GM19023 (cell line): ENCODE measurements at regions not wholly inside any gene's neighbourhood (a gene's known extent, or its start where the extent isn't known, plus 50 kb on each side); places are given as distances from the start of the nearest gene placed in this dataset.
"Not testable (repeated sequence)": the region's sequence is repeated elsewhere in the genome, so short reads cannot be mapped to it uniquely, and the experiment has no call there.

Experiments
- ATAC-seq: cut with Tn5 transposase; IDR thresholded peaks from one replicate; pipeline ENCODE4 v1.9.1; 2021; ENCODE audit warnings: mild to moderate bottlenecking, moderate library complexity; ENCODE audit not compliant: unreplicated experiment

GRCh38 chr12:105522166-105522825 is 191.8 kb downstream of the C12orf75 start:
- ATAC-seq = no peak

- ATAC-seq = no peak
Observed at GRCh38 chr12:105523164-105524057, 192.9 kb downstream of the C12orf75 start.

GRCh38 chr12:105524961-105525360 is 194.5 kb downstream of the C12orf75 start:
- no peak for ATAC-seq

- no peak for ATAC-seq
Observed at GRCh38 chr12:105534068-105534467, 203.6 kb downstream of the C12orf75 start.

- not testable (repeated sequence) for ATAC-seq
Observed at GRCh38 chr12:105535033-105535432, 204.5 kb downstream of the C12orf75 start.

GRCh38 chr12:105538880-105539279 is 208.4 kb downstream of the C12orf75 start:
- no peak for ATAC-seq

GRCh38 chr12:105539735-105540134 is 209.2 kb downstream of the C12orf75 start:
- ATAC-seq = no peak

GRCh38 chr12:105547786-105548185 is 217.3 kb downstream of the C12orf75 start:
- no peak for ATAC-seq

GRCh38 chr12:105548626-105549025 is 218.1 kb downstream of the C12orf75 start:
- ATAC-seq = no peak

- ATAC-seq = no peak
Observed at GRCh38 chr12:105552056-105552455, 221.6 kb downstream of the C12orf75 start.

GRCh38 chr12:105554223-105554678 is 223.8 kb downstream of the C12orf75 start:
- no peak for ATAC-seq

GRCh38 chr12:105554856-105555255 is 224.4 kb downstream of the C12orf75 start:
- ATAC-seq = no peak

- ATAC-seq = no peak
Observed at GRCh38 chr12:105555556-105556295, 225.2 kb downstream of the C12orf75 start.

GRCh38 chr12:105559310-105559709 is 228.8 kb downstream of the C12orf75 start:
- no peak for ATAC-seq

GRCh38 chr12:105561546-105562198 is 231.2 kb downstream of the C12orf75 start:
- ATAC-seq = no peak

GRCh38 chr12:105562199-105562971 is 231.9 kb downstream of the C12orf75 start:
- no peak for ATAC-seq

GRCh38 chr12:105567061-105567460 is 236.6 kb downstream of the C12orf75 start:
- no peak for ATAC-seq

- ATAC-seq = no peak
Observed at GRCh38 chr12:105569886-105570285, 239.4 kb downstream of the C12orf75 start.

- ATAC-seq = no peak
Observed at GRCh38 chr12:105570944-105571343, 240.5 kb downstream of the C12orf75 start.

- no peak for ATAC-seq
Observed at GRCh38 chr12:105573574-105573973, 243.1 kb downstream of the C12orf75 start.
